H1 (cell line): ENCODE measurements at regions not wholly inside any gene's neighbourhood (a gene's known extent, or its start where the extent isn't known, plus 50 kb on each side); places are given as distances from the start of the nearest gene placed in this dataset.

Experiments used
- CTCF ChIA-PET: fragments of 300-600 bp; sonication (Branson Sonifier 250); formaldehyde crosslinking; loops from one replicate; lab custom pipeline; 2021; ENCODE audit not compliant: partially characterized antibody; lab: Charles Lee
- POLR2A ChIA-PET: fragments of 300-600 bp; sonication (Branson Sonifier 250); formaldehyde crosslinking; loops from one replicate; lab custom pipeline; 2021; ENCODE audit warnings: inconsistent platforms; ENCODE audit not compliant: partially characterized antibody; lab: Charles Lee
- DNase-seq, 2 experiments: peaks; one replicate each; pipeline versions ENCODE4 v3.0.0 to v3.0.0-alpha.2; 2010 to 2022; ENCODE audit warnings: low spot score in 2 of 2, low read depth in 1 of 2, mixed read lengths in 1 of 2
- FAIRE-seq: peaks from 2 replicates; lab custom pipeline; 2011; peaks lifted over from hg19 to GRCh38; lab: Jason Lieb, UNC
- H2AFZ ChIP-seq: 2 replicates; pipeline ENCODE4 v1.8.1; 2012; ENCODE audit warnings: low read length, inconsistent platforms
- H2AK5ac ChIP-seq: 2 replicates; pipeline ENCODE4 v1.6.1; 2013; ENCODE audit warnings: low read depth, low read length
- H2BK120ac ChIP-seq: replicated peaks from 2 replicates; pipeline ENCODE3; 2013; ENCODE audit warnings: low read depth, low read length, inconsistent platforms
- H2BK12ac ChIP-seq: 2 replicates; pipeline ENCODE4 v1.6.1; 2013; ENCODE audit warnings: low read depth, low read length
- H2BK15ac ChIP-seq: 2 replicates; pipeline ENCODE4 v1.6.1; 2013; ENCODE audit warnings: low read length
- H2BK20ac ChIP-seq: 2 replicates; pipeline ENCODE4 v1.6.1; 2013; ENCODE audit warnings: low read length
- H2BK5ac ChIP-seq: 2 replicates; pipeline ENCODE4 v1.6.1; 2013; ENCODE audit warnings: low read depth, low read length
- H3K14ac ChIP-seq: 2 replicates; pipeline ENCODE4 v1.6.1; 2013; ENCODE audit warnings: inconsistent platforms; ENCODE audit not compliant: insufficient read length
- H3K18ac ChIP-seq: 2 replicates; pipeline ENCODE4 v1.6.1; 2013; ENCODE audit warnings: low read length; ENCODE audit errors: extremely low read depth
- H3K23ac ChIP-seq: 2 replicates; pipeline ENCODE4 v1.6.1; 2013; ENCODE audit warnings: inconsistent platforms; ENCODE audit not compliant: insufficient read length
- H3K23me2 ChIP-seq: 2 replicates; pipeline ENCODE4 v1.6.1; 2013; ENCODE audit warnings: low read depth, low read length
- H3K27ac ChIP-seq: 2 replicates; pipeline ENCODE4 v1.6.1; 2011; ENCODE audit warnings: low read depth, low read length, inconsistent platforms
- H3K27me3 ChIP-seq, 4 experiments: replicated peaks in 1 of 4; 1 replicate in 1 of 4; 2 replicates in 3 of 4; pipeline versions ENCODE4 v1.6.1 to v1.8.1; 2011 to 2013; ENCODE audit warnings: low read length in 3 of 4, mild to moderate bottlenecking in 3 of 4, inconsistent platforms in 2 of 4, mixed read lengths in 2 of 4, moderate library complexity in 1 of 4; ENCODE audit not compliant: control insufficient read depth in 3 of 4, insufficient read depth in 3 of 4; ENCODE audit errors: extremely low read depth in 1 of 4
- H3K36me3 ChIP-seq, 4 experiments: 2 replicates each; pipeline versions ENCODE4 v1.6.1 to v1.8.1; 2011 to 2013; ENCODE audit warnings: mild to moderate bottlenecking in 4 of 4, low read length in 3 of 4, moderate library complexity in 2 of 4, control low read depth in 1 of 4, inconsistent platforms in 1 of 4; ENCODE audit not compliant: insufficient read depth in 4 of 4, control insufficient read depth in 2 of 4
- H3K4ac ChIP-seq: replicated peaks from 2 replicates; pipeline ENCODE3; 2013; ENCODE audit warnings: low read length, low read depth, mixed read lengths, inconsistent platforms; ENCODE audit not compliant: insufficient read length
- H3K4me1 ChIP-seq, 4 experiments: replicated peaks in 1 of 4; 1 replicate in 1 of 4; 2 replicates in 3 of 4; pipeline versions ENCODE4 v1.6.1 to v1.8.1; 2011 to 2013; ENCODE audit warnings: low read length in 3 of 4, inconsistent platforms in 2 of 4, mixed read lengths in 1 of 4; ENCODE audit not compliant: insufficient read depth in 4 of 4, control insufficient read depth in 3 of 4
- H3K4me2 ChIP-seq, 2 experiments: 2 replicates each; pipeline versions ENCODE4 v1.6.1 to v1.8.1; 2011 to 2013; ENCODE audit warnings: low read depth in 2 of 2, low read length in 2 of 2, control low read depth in 1 of 2, inconsistent platforms in 1 of 2, mild to moderate bottlenecking in 1 of 2; ENCODE audit not compliant: insufficient read depth in 1 of 2
- H3K4me3 ChIP-seq, 4 experiments: fragments of 200-600, 300-600 bp in 1 of 4; sonication (generic), shearing (Covaris generic), sonication (Bioruptor Twin) in 1 of 4; 2 replicates each; pipeline versions ENCODE4 v1.5.1 to v1.8.1; 2011 to 2016; ENCODE audit warnings: low read length in 4 of 4, low read depth in 3 of 4, control low read depth in 2 of 4, inconsistent platforms in 2 of 4, mild to moderate bottlenecking in 2 of 4, mixed read lengths in 1 of 4, moderate library complexity in 1 of 4; ENCODE audit not compliant: insufficient read depth in 2 of 4; ENCODE audit errors: extremely low read depth in 1 of 4
- H3K56ac ChIP-seq: replicated peaks from 2 replicates; pipeline ENCODE3; 2013; ENCODE audit warnings: low read depth, mild to moderate bottlenecking, mixed read lengths, low read length, inconsistent platforms; ENCODE audit not compliant: insufficient read length
- H3K79me1 ChIP-seq: 2 replicates; pipeline ENCODE4 v1.6.1; 2013; ENCODE audit warnings: low read depth, low read length, control low read depth
- H3K79me2 ChIP-seq, 2 experiments: 2 replicates each; pipeline versions ENCODE4 v1.6.1 to v1.8.1; 2012 to 2013; ENCODE audit warnings: low read length in 2 of 2, mild to moderate bottlenecking in 2 of 2, inconsistent platforms in 1 of 2; ENCODE audit not compliant: insufficient read depth in 2 of 2, control insufficient read depth in 1 of 2
- H3K9ac ChIP-seq, 4 experiments: replicated peaks in 1 of 4; 1 replicate in 1 of 4; 2 replicates in 3 of 4; pipeline versions ENCODE4 v1.6.1 to v1.8.1; 2011 to 2013; ENCODE audit warnings: low read depth in 3 of 4, low read length in 3 of 4, control low read depth in 2 of 4, mild to moderate bottlenecking in 2 of 4, moderate library complexity in 2 of 4, inconsistent platforms in 1 of 4; ENCODE audit errors: extremely low read depth in 1 of 4
- H3K9me3 ChIP-seq, 2 experiments: 2 replicates each; pipeline versions ENCODE4 v1.6.1 to v1.8.1; 2012 to 2013; ENCODE audit warnings: mild to moderate bottlenecking in 2 of 2, moderate library complexity in 2 of 2, control low read depth in 1 of 2, inconsistent platforms in 1 of 2, low read depth in 1 of 2, low read length in 1 of 2, mixed read lengths in 1 of 2; ENCODE audit not compliant: insufficient read depth in 2 of 2
- H4K20me1 ChIP-seq, 2 experiments: replicated peaks in 1 of 2; 2 replicates each; pipeline versions ENCODE3 to v1.8.1; 2011 to 2013; ENCODE audit warnings: inconsistent platforms in 2 of 2, low read length in 2 of 2, mild to moderate bottlenecking in 1 of 2; ENCODE audit not compliant: insufficient read depth in 2 of 2, control insufficient read depth in 1 of 2
- H4K5ac ChIP-seq: 2 replicates; pipeline ENCODE4 v1.6.1; 2013; ENCODE audit warnings: low read length, low read depth, mixed read lengths, inconsistent platforms; ENCODE audit not compliant: insufficient read length
- H4K8ac ChIP-seq: 2 replicates; pipeline ENCODE4 v1.8.0; 2013; ENCODE audit warnings: mild to moderate bottlenecking, moderate library complexity, low read length, inconsistent platforms; ENCODE audit not compliant: insufficient read depth; ENCODE audit errors: extremely low read depth
- H4K91ac ChIP-seq: replicated peaks from 2 replicates; pipeline ENCODE3; 2013; ENCODE audit warnings: low read length, mixed read lengths, inconsistent platforms; ENCODE audit not compliant: insufficient read length
- WGBS, 2 experiments: shearing (Covaris generic) in 1 of 2; methylation state at CpG; one replicate each; pipeline versions ENCODE4 v1.1.6 to v1.1.7; 2013 to 2015; ENCODE audit warnings: low lambda C conversion rate in 2 of 2, mixed read lengths in 2 of 2, inconsistent platforms in 1 of 2, low coverage in 1 of 2, missing lambda C conversion rate in 1 of 2; ENCODE audit not compliant: insufficient replicate concordance in 2 of 2, insufficient coverage in 1 of 2, insufficient read length in 1 of 2; ENCODE audit errors: extremely low coverage in 1 of 2, missing lambda C conversion rate in 1 of 2; 5-methylcytosine and 5-hydroxymethylcytosine counted together
- TF ChIP-seq, protein P1 (sequence below): fragments of 300-600 bp; sonication (generic); IDR thresholded peaks from 2 replicates; pipeline ENCODE4 v1.7.1; 2012; ENCODE audit warnings: low read length, moderate library complexity, mild to moderate bottlenecking, inconsistent platforms; ENCODE audit not compliant: insufficient replicate concordance

DNA sequence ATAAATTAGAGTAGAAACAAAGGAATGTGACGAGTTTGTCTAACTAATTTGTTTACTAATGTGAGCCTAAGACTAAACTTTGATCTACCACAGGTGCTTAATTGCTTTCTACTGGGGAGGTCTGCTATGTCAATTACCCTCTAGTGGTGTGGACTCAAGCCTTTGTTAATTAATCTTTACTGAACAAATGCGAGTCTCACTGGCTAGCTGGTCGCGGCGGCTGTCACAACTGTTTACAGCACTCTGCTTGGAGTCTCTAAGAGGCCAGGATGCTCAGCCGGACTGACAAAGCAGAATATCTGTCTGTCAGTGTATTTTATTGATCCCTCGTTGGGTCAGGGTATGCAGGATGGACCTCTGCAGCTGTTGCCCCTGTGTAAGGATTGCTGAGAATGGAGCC is 124.1 kb upstream of the KDM5D start:
- H2AK5ac ChIP-seq: no peak overlapping the region
- H4K8ac ChIP-seq: no peak overlapping the region
- no peak overlapping the region for H2BK5ac ChIP-seq
- H3K56ac ChIP-seq: no peak overlapping the region
- no peak overlapping the region for H3K18ac ChIP-seq
- H4K91ac ChIP-seq: no peak overlapping the region
- no peak overlapping the region for H2BK15ac ChIP-seq
- no peaks in the 10 kb centered on the region for H3K36me3 ChIP-seq
- WGBS, 2 experiments: 86% methylated on average over 6 of the region's 7 CpGs; no CpG with 5 or more reads in 1 of the 2 experiments
- no peak overlapping the region for H3K27ac ChIP-seq
- H2BK120ac ChIP-seq: no peak overlapping the region
- no peak overlapping the region for H3K14ac ChIP-seq
- no peak overlapping the region for H3K4ac ChIP-seq
- H2BK12ac ChIP-seq: no peak overlapping the region
- no peak for FAIRE-seq
- H3K4me2 ChIP-seq: no peak overlapping the region
- H3K27me3 ChIP-seq: no peaks in the 10 kb centered on the region
- DNase-seq: no peak
- no peak overlapping the region for H3K23ac ChIP-seq
- ChIA-PET CTCF (interaction anchor here (0.6 kb wide), 1 partner anchor 810 kb away, joined by 3 read pairs; no protein-coding TSS in a partner anchor), POLR2A (no interaction called here)
- peaks cover 11 to 35% of the 10 kb centered on the region in 2 experiments for H3K9me3 ChIP-seq
- H3K23me2 ChIP-seq: no peaks in the 10 kb centered on the region
- no peak overlapping the region for H4K5ac ChIP-seq
- H3K9ac ChIP-seq: no peak overlapping the region
- no peaks in the 10 kb centered on the region for H3K79me1 ChIP-seq
- H3K79me2 ChIP-seq: no peaks in the 10 kb centered on the region
- no peaks in the 10 kb centered on the region for H3K4me1 ChIP-seq
- no peak overlapping the region for H2AFZ ChIP-seq
- H3K4me3 ChIP-seq: no peak overlapping the region
- H4K20me1 ChIP-seq: no peaks in the 10 kb centered on the region
- H2BK20ac ChIP-seq: no peak overlapping the region
- TF ChIP-seq, protein P1, sequence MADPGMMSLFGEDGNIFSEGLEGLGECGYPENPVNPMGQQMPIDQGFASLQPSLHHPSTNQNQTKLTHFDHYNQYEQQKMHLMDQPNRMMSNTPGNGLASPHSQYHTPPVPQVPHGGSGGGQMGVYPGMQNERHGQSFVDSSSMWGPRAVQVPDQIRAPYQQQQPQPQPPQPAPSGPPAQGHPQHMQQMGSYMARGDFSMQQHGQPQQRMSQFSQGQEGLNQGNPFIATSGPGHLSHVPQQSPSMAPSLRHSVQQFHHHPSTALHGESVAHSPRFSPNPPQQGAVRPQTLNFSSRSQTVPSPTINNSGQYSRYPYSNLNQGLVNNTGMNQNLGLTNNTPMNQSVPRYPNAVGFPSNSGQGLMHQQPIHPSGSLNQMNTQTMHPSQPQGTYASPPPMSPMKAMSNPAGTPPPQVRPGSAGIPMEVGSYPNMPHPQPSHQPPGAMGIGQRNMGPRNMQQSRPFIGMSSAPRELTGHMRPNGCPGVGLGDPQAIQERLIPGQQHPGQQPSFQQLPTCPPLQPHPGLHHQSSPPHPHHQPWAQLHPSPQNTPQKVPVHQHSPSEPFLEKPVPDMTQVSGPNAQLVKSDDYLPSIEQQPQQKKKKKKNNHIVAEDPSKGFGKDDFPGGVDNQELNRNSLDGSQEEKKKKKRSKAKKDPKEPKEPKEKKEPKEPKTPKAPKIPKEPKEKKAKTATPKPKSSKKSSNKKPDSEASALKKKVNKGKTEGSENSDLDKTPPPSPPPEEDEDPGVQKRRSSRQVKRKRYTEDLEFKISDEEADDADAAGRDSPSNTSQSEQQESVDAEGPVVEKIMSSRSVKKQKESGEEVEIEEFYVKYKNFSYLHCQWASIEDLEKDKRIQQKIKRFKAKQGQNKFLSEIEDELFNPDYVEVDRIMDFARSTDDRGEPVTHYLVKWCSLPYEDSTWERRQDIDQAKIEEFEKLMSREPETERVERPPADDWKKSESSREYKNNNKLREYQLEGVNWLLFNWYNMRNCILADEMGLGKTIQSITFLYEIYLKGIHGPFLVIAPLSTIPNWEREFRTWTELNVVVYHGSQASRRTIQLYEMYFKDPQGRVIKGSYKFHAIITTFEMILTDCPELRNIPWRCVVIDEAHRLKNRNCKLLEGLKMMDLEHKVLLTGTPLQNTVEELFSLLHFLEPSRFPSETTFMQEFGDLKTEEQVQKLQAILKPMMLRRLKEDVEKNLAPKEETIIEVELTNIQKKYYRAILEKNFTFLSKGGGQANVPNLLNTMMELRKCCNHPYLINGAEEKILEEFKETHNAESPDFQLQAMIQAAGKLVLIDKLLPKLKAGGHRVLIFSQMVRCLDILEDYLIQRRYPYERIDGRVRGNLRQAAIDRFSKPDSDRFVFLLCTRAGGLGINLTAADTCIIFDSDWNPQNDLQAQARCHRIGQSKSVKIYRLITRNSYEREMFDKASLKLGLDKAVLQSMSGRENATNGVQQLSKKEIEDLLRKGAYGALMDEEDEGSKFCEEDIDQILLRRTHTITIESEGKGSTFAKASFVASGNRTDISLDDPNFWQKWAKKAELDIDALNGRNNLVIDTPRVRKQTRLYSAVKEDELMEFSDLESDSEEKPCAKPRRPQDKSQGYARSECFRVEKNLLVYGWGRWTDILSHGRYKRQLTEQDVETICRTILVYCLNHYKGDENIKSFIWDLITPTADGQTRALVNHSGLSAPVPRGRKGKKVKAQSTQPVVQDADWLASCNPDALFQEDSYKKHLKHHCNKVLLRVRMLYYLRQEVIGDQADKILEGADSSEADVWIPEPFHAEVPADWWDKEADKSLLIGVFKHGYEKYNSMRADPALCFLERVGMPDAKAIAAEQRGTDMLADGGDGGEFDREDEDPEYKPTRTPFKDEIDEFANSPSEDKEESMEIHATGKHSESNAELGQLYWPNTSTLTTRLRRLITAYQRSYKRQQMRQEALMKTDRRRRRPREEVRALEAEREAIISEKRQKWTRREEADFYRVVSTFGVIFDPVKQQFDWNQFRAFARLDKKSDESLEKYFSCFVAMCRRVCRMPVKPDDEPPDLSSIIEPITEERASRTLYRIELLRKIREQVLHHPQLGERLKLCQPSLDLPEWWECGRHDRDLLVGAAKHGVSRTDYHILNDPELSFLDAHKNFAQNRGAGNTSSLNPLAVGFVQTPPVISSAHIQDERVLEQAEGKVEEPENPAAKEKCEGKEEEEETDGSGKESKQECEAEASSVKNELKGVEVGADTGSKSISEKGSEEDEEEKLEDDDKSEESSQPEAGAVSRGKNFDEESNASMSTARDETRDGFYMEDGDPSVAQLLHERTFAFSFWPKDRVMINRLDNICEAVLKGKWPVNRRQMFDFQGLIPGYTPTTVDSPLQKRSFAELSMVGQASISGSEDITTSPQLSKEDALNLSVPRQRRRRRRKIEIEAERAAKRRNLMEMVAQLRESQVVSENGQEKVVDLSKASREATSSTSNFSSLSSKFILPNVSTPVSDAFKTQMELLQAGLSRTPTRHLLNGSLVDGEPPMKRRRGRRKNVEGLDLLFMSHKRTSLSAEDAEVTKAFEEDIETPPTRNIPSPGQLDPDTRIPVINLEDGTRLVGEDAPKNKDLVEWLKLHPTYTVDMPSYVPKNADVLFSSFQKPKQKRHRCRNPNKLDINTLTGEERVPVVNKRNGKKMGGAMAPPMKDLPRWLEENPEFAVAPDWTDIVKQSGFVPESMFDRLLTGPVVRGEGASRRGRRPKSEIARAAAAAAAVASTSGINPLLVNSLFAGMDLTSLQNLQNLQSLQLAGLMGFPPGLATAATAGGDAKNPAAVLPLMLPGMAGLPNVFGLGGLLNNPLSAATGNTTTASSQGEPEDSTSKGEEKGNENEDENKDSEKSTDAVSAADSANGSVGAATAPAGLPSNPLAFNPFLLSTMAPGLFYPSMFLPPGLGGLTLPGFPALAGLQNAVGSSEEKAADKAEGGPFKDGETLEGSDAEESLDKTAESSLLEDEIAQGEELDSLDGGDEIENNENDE: no peak
